Upper lobe of left lung (tissue), 6 donors: ENCODE measurements at regions not wholly inside any gene's neighbourhood (a gene's known extent, or its start where the extent isn't known, plus 50 kb on each side); places are given as distances from the start of the nearest gene placed in this dataset.

Experiments
- ATAC-seq, 2 donors: fragments of 200-7000 bp; cut with Tn5 transposase; one replicate each; pipeline ENCODE4 v1.9.1; 2022; ENCODE audit warnings: mild to moderate bottlenecking in 2 of 2, moderate library complexity in 2 of 2; ENCODE audit not compliant: low FRiP score in 2 of 2
- DNase-seq, 2 donors: peaks; one replicate each; pipeline ENCODE4 v3.0.0-alpha.2; 2019 to 2020
- H3K27ac ChIP-seq, 4 donors: fragments of 200-600 bp; sonication (generic); one replicate each; pipeline ENCODE4 v1.5.1; 2016 to 2019
- H3K27me3 ChIP-seq, 4 donors: fragments of 200-600 bp; sonication (generic); one replicate each; pipeline ENCODE4 v1.5.1; 2017 to 2019
- H3K36me3 ChIP-seq, 4 donors: fragments of 200-600 bp; sonication (generic); one replicate each; pipeline ENCODE4 v1.5.1; 2016 to 2019
- H3K4me1 ChIP-seq, 4 donors: fragments of 200-600 bp; sonication (generic); one replicate each; pipeline ENCODE4 v1.5.1; 2018 to 2019
- H3K4me3 ChIP-seq, 4 donors: fragments of 200-600 bp; sonication (generic); one replicate each; pipeline ENCODE4 v1.5.1; 2017 to 2019; ENCODE audit warnings: mild to moderate bottlenecking in 2 of 4, moderate library complexity in 1 of 4
- H3K9me3 ChIP-seq, 4 donors: fragments of 200-600 bp; sonication (generic); one replicate each; pipeline ENCODE4 v1.5.1; 2018 to 2019
- CTCF ChIP-seq, 6 experiments: fragments of 450-650 bp in 4 of 6; fragments of 200-600 bp in 2 of 6; sonication (generic) in 2 of 6; IDR thresholded peaks; one replicate each; pipeline ENCODE4 v1.5.1; 2016 to 2019; ENCODE audit warnings: antibody characterized with exemption in 6 of 6
- EP300 ChIP-seq, 4 donors: sonication (generic); formaldehyde crosslinking; IDR thresholded peaks; one replicate each; pipeline ENCODE4 v1.5.1; 2017; ENCODE audit warnings: antibody characterized with exemption in 4 of 4, control low read depth in 2 of 4
- POLR2A ChIP-seq, 4 donors: fragments of 450-650 bp; IDR thresholded peaks; one replicate each; pipeline ENCODE4 v1.5.1; 2016 to 2017; ENCODE audit warnings: antibody characterized with exemption in 4 of 4, mild to moderate bottlenecking in 2 of 4
- POLR2AphosphoS5 ChIP-seq, 2 donors: sonication (generic); formaldehyde crosslinking; IDR thresholded peaks; one replicate each; pipeline ENCODE4 v1.5.1; 2017; ENCODE audit warnings: antibody characterized with exemption in 2 of 2
- WGBS, 2 donors: methylation state at CpG; one replicate each; pipeline ENCODE4 v1.1.5; 2017 to 2018; 5-methylcytosine and 5-hydroxymethylcytosine counted together
- donor health status: DM: no; HTN: no; CAD: no; lungs with moderate emphysema.
- donor health status: DM: no; HTN: yes; CAD: no; lungs with severe emphysema.

- WGBS, 2 donors = 89 to 92% methylated on average over 3 of the region's 3 CpGs
- H3K4me3 ChIP-seq = no peak overlapping the region
- H3K9me3 ChIP-seq = no peaks in the 10 kb centered on the region
- no peak overlapping the region for H3K27ac ChIP-seq
- no peaks in the 10 kb centered on the region for H3K36me3 ChIP-seq
- no peak for ATAC-seq
- DNase-seq = no peak
- no peaks in the 10 kb centered on the region for H3K4me1 ChIP-seq
- TF ChIP-seq EP300 (IDR thresholded peaks at IDR 0.05) = no peak
- no peak for TF ChIP-seq CTCF (IDR thresholded peaks at IDR 0.05)
- TF ChIP-seq POLR2A (IDR thresholded peaks at IDR 0.05) = no peak
- no peak for TF ChIP-seq POLR2AphosphoS5 (IDR thresholded peaks at IDR 0.05)
- H3K27me3 ChIP-seq = no peaks in the 10 kb centered on the region
Observed at GRCh38 chr14:97376310-97376709, 579.1 kb downstream of the VRK1 start.

- WGBS, 2 donors = 54 to 75% methylated on average over 4 to 5 of the region's 5 CpGs
Observed at GRCh38 chr14:97377550-97377949, 580.4 kb downstream of the VRK1 start.

GRCh38 chr14:97379091-97379531, 581.9 kb downstream of the VRK1 start:
- no peak for ATAC-seq
- 27 to 29% methylated on average over 7 of the region's 7 CpGs for WGBS, 2 donors

More at GRCh38 chr14:97377550-97377949, 580.4 kb downstream of the VRK1 start:
- no peaks in the 10 kb centered on the region for H3K4me1 ChIP-seq
- ATAC-seq = no peak
- no peak for DNase-seq
- no peak overlapping the region for H3K27ac ChIP-seq
- TF ChIP-seq EP300 (IDR thresholded peaks at IDR 0.05) (no peak), POLR2A (IDR thresholded peaks at IDR 0.05) (no peak), CTCF (IDR thresholded peaks at IDR 0.05) (no peak), POLR2AphosphoS5 (IDR thresholded peaks at IDR 0.05) (no peak)
- no peaks in the 10 kb centered on the region for H3K9me3 ChIP-seq
- H3K4me3 ChIP-seq = no peak overlapping the region
- H3K36me3 ChIP-seq = no peaks in the 10 kb centered on the region
- H3K27me3 ChIP-seq = no peaks in the 10 kb centered on the region

GRCh38 chr14:97380539-97380941, 583.4 kb downstream of the VRK1 start:
- Histone ChIP-seq H3K27ac (no peak overlapping the region), H3K9me3 (no peaks in the 10 kb centered on the region), H3K4me1 (no peaks in the 10 kb centered on the region), H3K4me3 (no peak overlapping the region), H3K36me3 (no peaks in the 10 kb centered on the region), H3K27me3 (no peaks in the 10 kb centered on the region)
- DNase-seq (no peak), ATAC-seq (no peak)
- TF ChIP-seq POLR2A (IDR thresholded peaks at IDR 0.05) = no peak
- 83 to 97% methylated on average over 7 of the region's 7 CpGs for WGBS, 2 donors

More at GRCh38 chr14:97379091-97379531, 581.9 kb downstream of the VRK1 start:
- no peak for DNase-seq
- H3K27me3 ChIP-seq = no peaks in the 10 kb centered on the region
- no peaks in the 10 kb centered on the region for H3K36me3 ChIP-seq
- H3K9me3 ChIP-seq = no peaks in the 10 kb centered on the region
- no peaks in the 10 kb centered on the region for H3K4me1 ChIP-seq
- H3K4me3 ChIP-seq = no peak overlapping the region
- H3K27ac ChIP-seq = no peak overlapping the region
- TF ChIP-seq EP300 (IDR thresholded peaks at IDR 0.05) (no peak), POLR2A (IDR thresholded peaks at IDR 0.05) (no peak), CTCF (IDR thresholded peaks at IDR 0.05) (no peak), POLR2AphosphoS5 (IDR thresholded peaks at IDR 0.05) (no peak)

- WGBS, 2 donors = 88 to 89% methylated on average over 1 of the region's 1 CpG
- TF ChIP-seq EP300 (IDR thresholded peaks at IDR 0.05) (no peak), CTCF (IDR thresholded peaks at IDR 0.05) (no peak), POLR2A (IDR thresholded peaks at IDR 0.05) (no peak), POLR2AphosphoS5 (IDR thresholded peaks at IDR 0.05) (no peak)
- no peaks in the 10 kb centered on the region for H3K27me3 ChIP-seq
- DNase-seq (no peak), ATAC-seq (no peak)
- no peaks in the 10 kb centered on the region for H3K36me3 ChIP-seq
- no peak overlapping the region for H3K4me3 ChIP-seq
- H3K4me1 ChIP-seq = no peaks in the 10 kb centered on the region
- no peaks in the 10 kb centered on the region for H3K9me3 ChIP-seq
- no peak overlapping the region for H3K27ac ChIP-seq
Observed at GRCh38 chr14:97381309-97381708, 584.1 kb downstream of the VRK1 start.
